ENCODE measurements at regions not wholly inside any gene's neighbourhood (a gene's known extent, or its start where the extent isn't known, plus 50 kb on each side); places are given as distances from the start of the nearest gene placed in this dataset.

DNA sequence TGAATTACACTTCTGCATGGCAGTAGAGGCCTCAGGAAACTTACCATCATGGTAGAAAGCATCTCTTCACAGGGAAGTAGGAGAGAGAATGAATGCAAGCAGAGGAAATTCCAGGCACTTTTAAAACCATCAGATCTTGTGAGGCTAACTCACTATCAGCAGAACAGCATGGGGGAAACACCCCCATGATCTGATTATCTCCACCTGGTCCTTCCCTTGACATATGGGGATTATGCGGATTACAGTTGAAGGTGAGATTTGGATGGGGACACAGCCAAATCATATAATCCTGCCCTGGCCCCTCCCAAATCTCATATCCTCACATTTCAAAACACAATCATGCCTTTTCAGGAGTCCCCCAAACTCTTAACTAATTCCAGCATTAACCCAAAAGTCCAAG lies 691.1 kb downstream of the SI start:
- BruUV-seq (replicated peaks): no TSS peak
- ChIA-PET CTCF (no interaction called here), POLR2A (no interaction called here)
- Histone ChIP-seq H3K27me3 (ENCODE audit: control insufficient read depth in 2 of 2, insufficient read depth in 2 of 2, low read length in 2 of 2) (no peaks in the 10 kb centered on the region), H3K79me2 (ENCODE audit: control insufficient read depth, insufficient read depth, low read length) (no peaks in the 10 kb centered on the region), H3K9me3 (replicated peaks; ENCODE audit: control insufficient read depth, insufficient read depth, low read length) (no peaks in the 10 kb centered on the region), H2AFZ (ENCODE audit: low read depth, low read length) (no peak overlapping the region), H3K36me3 (ENCODE audit: control insufficient read depth in 2 of 2, extremely low read depth in 1 of 2, insufficient read depth in 2 of 2, low read length in 2 of 2) (no peaks in the 10 kb centered on the region), H3K4me3 (replicated peaks in 1 of 3; ENCODE audit: insufficient read depth in 1 of 3, low read depth in 1 of 3, low read length in 3 of 3) (no peak overlapping the region), H3K9ac (replicated peaks; ENCODE audit: extremely low read depth, insufficient read depth, low read length) (no peak overlapping the region), H3K9me1 (replicated peaks; ENCODE audit: control insufficient read depth, extremely low read depth, insufficient read depth, low read length) (no peaks in the 10 kb centered on the region), H3K4me2 (ENCODE audit: insufficient read depth, low read length) (no peak overlapping the region), H3K27ac (ENCODE audit: insufficient read depth, low read depth, low read length) (no peak overlapping the region), H4K20me1 (replicated peaks; ENCODE audit: control insufficient read depth, extremely low read depth, insufficient read depth, low read length) (no peaks in the 10 kb centered on the region), H3K4me1 (ENCODE audit: control insufficient read depth, extremely low read depth, insufficient read depth, low read length) (no peaks in the 10 kb centered on the region)
- dilution Hi-C loops (cut with MboI; ENCODE audit: extremely low pct_ligation_motif_present, low sequenced_read_pairs): no loop called here
- DNase-seq (ENCODE audit: low read depth, low spot score) (no peak), FAIRE-seq (no peak)
- TF ChIP-seq EZH2 (IDR thresholded peaks at IDR 0.05; ENCODE audit: borderline replicate concordance, low read depth, low read length, severe bottlenecking) (no peak), GATA2 (IDR thresholded peaks at IDR 0.05; ENCODE audit: insufficient read depth, insufficient read length, low read depth, low read length) (no peak), POLR2AphosphoS5 (IDR thresholded peaks at IDR 0.05; ENCODE audit: insufficient read depth, low read depth, low read length) (no peak), FOS (IDR thresholded peaks at IDR 0.05; ENCODE audit: borderline replicate concordance, insufficient read depth, low read length) (no peak), POLR2A (IDR thresholded peaks at IDR 0.05; ENCODE audit: low read depth, low read length) (no peak), MYC (IDR thresholded peaks at IDR 0.05; ENCODE audit: low read depth, low read length) (no peak)
- TF ChIP-seq, protein P1, sequence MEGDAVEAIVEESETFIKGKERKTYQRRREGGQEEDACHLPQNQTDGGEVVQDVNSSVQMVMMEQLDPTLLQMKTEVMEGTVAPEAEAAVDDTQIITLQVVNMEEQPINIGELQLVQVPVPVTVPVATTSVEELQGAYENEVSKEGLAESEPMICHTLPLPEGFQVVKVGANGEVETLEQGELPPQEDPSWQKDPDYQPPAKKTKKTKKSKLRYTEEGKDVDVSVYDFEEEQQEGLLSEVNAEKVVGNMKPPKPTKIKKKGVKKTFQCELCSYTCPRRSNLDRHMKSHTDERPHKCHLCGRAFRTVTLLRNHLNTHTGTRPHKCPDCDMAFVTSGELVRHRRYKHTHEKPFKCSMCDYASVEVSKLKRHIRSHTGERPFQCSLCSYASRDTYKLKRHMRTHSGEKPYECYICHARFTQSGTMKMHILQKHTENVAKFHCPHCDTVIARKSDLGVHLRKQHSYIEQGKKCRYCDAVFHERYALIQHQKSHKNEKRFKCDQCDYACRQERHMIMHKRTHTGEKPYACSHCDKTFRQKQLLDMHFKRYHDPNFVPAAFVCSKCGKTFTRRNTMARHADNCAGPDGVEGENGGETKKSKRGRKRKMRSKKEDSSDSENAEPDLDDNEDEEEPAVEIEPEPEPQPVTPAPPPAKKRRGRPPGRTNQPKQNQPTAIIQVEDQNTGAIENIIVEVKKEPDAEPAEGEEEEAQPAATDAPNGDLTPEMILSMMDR (IDR thresholded peaks at IDR 0.05; ENCODE audit: extremely low read depth in 1 of 2, insufficient read depth in 1 of 2, low read depth in 1 of 2, low read length in 2 of 2): no peak
- TF ChIP-seq, protein P2, sequence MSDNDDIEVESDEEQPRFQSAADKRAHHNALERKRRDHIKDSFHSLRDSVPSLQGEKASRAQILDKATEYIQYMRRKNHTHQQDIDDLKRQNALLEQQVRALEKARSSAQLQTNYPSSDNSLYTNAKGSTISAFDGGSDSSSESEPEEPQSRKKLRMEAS (IDR thresholded peaks at IDR 0.05; ENCODE audit: insufficient read depth, insufficient read length): no peak
- intact Hi-C loops (cut with micrococcal nuclease): no loop called here

Measured in endothelial cell of umbilical vein (primary cell).